Parathyroid adenoma (tissue), 2 donors: ENCODE measurements at regions not wholly inside any gene's neighbourhood (a gene's known extent, or its start where the extent isn't known, plus 50 kb on each side); places are given as distances from the start of the nearest gene placed in this dataset.

Source experiments
- H2AFZ ChIP-seq: fragments of 300-600 bp; sonication (generic); one replicate; pipeline ENCODE4 v1.7.0; 2017; ENCODE audit warnings: antibody characterized with exemption, mild to moderate bottlenecking
- H3K27ac ChIP-seq: fragments of 300-600 bp; sonication (generic); one replicate; pipeline ENCODE4 v1.7.0; 2017
- H3K27me3 ChIP-seq: fragments of 300-600 bp; sonication (generic); one replicate; pipeline ENCODE4 v1.7.0; 2017; ENCODE audit warnings: low read length; ENCODE audit not compliant: control insufficient read depth, insufficient read depth
- H3K36me3 ChIP-seq: fragments of 300-600 bp; sonication (generic); one replicate; pipeline ENCODE4 v1.7.0; 2017; ENCODE audit warnings: low read length; ENCODE audit not compliant: control insufficient read depth, insufficient read depth
- H3K4me1 ChIP-seq: fragments of 300-600 bp; sonication (generic); one replicate; pipeline ENCODE4 v1.7.0; 2017; ENCODE audit warnings: control low read depth
- H3K4me2 ChIP-seq: fragments of 300-600 bp; sonication (generic); one replicate; pipeline ENCODE4 v1.7.0; 2017; ENCODE audit warnings: low read length
- H3K4me3 ChIP-seq: fragments of 300-600 bp; sonication (generic); one replicate; pipeline ENCODE4 v1.7.0; 2017; ENCODE audit warnings: low read depth, low read length
- H3K79me2 ChIP-seq: fragments of 300-600 bp; sonication (generic); one replicate; pipeline ENCODE4 v1.7.0; 2017; ENCODE audit warnings: control low read depth
- H3K9ac ChIP-seq: fragments of 300-600 bp; sonication (generic); one replicate; pipeline ENCODE4 v1.7.0; 2017; ENCODE audit warnings: mild to moderate bottlenecking
- H3K9me3 ChIP-seq: fragments of 300-600 bp; sonication (generic); one replicate; pipeline ENCODE4 v1.7.0; 2017; ENCODE audit warnings: low read length; ENCODE audit not compliant: control insufficient read depth
- TF ChIP-seq, protein P1 (sequence below): fragments of 300-600 bp; sonication (generic); IDR thresholded peaks from one replicate; pipeline ENCODE4 v1.7.0; 2017; ENCODE audit warnings: antibody characterized with exemption, mild to moderate bottlenecking
- donor health status: primary hyperparathyroidism.

DNA sequence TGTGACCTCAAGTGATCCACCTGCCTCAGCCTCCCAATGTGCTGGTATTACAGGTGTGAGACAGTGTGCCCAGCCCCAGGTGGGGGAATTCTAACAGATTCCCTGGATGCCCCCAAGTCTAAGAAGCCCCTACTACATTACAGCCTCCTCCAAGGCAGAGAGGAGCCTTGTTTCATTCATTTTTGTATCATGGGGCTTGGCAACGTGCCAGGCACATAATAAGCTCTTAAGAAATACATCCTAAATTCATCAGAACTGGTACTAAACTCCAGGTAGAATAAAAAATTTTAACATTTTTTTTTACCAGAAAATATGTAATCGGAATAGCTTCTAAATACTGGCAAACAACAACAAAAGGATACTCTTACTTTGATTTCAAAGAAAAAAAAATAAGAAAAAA lies 127.1 kb downstream of the CHIC2 start:
- Histone ChIP-seq H3K27ac (no peak overlapping the region), H3K79me2 (no peaks in the 10 kb centered on the region), H3K36me3 (no peaks in the 10 kb centered on the region), H3K4me1 (no peaks in the 10 kb centered on the region), H3K9me3 (no peaks in the 10 kb centered on the region), H3K4me3 (no peak overlapping the region), H2AFZ (no peak overlapping the region), H3K4me2 (no peak overlapping the region), H3K9ac (no peak overlapping the region), H3K27me3 (no peaks in the 10 kb centered on the region)
- TF ChIP-seq, protein P1, sequence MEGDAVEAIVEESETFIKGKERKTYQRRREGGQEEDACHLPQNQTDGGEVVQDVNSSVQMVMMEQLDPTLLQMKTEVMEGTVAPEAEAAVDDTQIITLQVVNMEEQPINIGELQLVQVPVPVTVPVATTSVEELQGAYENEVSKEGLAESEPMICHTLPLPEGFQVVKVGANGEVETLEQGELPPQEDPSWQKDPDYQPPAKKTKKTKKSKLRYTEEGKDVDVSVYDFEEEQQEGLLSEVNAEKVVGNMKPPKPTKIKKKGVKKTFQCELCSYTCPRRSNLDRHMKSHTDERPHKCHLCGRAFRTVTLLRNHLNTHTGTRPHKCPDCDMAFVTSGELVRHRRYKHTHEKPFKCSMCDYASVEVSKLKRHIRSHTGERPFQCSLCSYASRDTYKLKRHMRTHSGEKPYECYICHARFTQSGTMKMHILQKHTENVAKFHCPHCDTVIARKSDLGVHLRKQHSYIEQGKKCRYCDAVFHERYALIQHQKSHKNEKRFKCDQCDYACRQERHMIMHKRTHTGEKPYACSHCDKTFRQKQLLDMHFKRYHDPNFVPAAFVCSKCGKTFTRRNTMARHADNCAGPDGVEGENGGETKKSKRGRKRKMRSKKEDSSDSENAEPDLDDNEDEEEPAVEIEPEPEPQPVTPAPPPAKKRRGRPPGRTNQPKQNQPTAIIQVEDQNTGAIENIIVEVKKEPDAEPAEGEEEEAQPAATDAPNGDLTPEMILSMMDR, result no peak

DNA sequence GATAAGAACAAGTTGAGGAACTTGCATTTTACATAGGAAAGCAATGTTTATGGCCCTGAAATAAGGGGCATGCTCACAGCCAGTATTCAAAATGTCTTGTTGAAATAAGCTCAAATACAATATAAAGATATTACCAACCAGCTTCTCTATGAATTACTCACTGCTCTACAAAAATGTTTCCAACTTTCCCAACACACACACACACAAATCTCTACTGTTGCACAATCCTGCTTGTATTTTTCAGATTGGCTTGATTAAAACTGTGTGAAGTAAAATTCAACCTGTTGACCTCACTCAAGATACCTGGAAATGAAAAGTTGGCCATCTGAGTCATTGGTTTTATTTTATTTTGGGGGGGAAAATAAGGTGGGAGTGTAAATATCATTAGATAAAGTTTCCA lies 128.6 kb downstream of the CHIC2 start:
- Histone ChIP-seq H3K9me3 (no peaks in the 10 kb centered on the region), H2AFZ (no peak overlapping the region), H3K4me1 (no peaks in the 10 kb centered on the region), H3K27ac (no peak overlapping the region), H3K79me2 (no peaks in the 10 kb centered on the region), H3K9ac (no peak overlapping the region), H3K4me3 (no peak overlapping the region), H3K4me2 (no peak overlapping the region), H3K27me3 (no peaks in the 10 kb centered on the region), H3K36me3 (no peaks in the 10 kb centered on the region)
- TF ChIP-seq, protein P1, result no peak

DNA sequence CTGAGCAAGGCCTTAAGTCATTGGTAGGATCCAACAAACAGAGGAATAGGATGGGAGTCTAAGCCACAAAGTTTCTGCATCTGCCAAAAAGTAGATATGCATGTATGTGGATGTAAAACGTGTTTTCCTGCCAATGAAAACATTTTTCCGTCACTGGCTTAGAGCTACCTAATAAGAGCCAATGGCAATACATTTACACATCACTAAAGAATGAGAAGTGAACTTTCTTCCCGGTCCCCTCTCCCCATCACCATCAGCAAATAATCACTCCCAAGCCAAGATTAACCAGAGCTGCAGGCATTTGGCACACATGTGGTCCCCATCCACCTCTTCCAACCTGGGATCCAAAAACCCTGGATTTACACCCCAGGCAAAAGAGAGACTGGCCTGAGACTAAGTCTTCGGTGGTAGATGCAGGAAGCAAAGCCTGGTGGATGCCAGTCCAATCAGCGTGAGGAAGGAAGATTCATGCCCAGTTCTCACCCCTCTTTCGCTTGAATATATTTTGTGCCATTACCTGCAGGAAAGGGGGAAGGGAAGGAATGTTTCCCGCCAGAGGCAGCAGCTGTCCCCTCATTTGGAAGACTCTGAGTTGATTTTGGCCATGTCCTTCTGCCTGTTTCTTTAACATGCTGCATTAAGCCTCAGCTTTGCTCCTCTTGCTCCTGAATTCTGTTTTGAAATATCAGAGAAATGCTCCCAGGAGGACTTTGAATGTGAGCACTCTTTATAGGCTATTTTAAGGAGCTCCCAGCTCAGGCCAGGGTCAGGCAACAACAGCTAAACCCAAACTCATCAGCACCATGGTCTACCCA lies 131.4 kb downstream of the CHIC2 start:
- no peaks in the 10 kb centered on the region for H3K79me2 ChIP-seq
- TF ChIP-seq, protein P1, result no peak
- H3K4me2 ChIP-seq, result no peak overlapping the region
- H3K36me3 ChIP-seq, result no peaks in the 10 kb centered on the region
- no peaks in the 10 kb centered on the region for H3K27me3 ChIP-seq
- no peak overlapping the region for H2AFZ ChIP-seq
- H3K27ac ChIP-seq, result no peak overlapping the region
- H3K4me3 ChIP-seq, result no peak overlapping the region
- no peaks in the 10 kb centered on the region for H3K9me3 ChIP-seq
- H3K9ac ChIP-seq, result no peak overlapping the region
- no peaks in the 10 kb centered on the region for H3K4me1 ChIP-seq

DNA sequence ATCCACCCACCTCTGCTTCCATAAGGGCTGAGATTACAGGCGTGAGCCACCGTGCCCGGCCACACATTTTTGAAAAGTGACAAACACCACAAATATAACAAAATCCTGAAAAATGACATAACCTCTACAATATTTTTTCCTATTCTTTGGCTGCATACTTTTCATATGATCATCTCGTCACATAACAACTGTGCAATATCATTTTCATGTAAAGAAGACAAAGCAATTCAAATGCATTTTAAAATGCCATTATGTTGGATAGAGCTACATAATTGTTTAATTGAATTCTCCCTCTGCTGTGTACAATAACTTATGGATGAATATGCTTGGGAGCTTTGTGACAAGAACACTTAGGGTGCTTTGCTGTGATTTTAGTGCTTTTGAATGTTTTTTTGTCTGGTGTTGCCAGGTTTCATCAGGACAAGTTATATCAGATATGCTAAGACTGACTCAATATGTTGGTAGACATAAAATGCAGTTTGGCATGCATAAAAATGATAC lies 132.9 kb downstream of the CHIC2 start:
- H3K4me3 ChIP-seq, result no peak overlapping the region
- no peaks in the 10 kb centered on the region for H3K27me3 ChIP-seq
- H3K9me3 ChIP-seq, result no peaks in the 10 kb centered on the region
- H3K4me2 ChIP-seq, result no peak overlapping the region
- no peaks in the 10 kb centered on the region for H3K79me2 ChIP-seq
- H3K4me1 ChIP-seq, result no peaks in the 10 kb centered on the region
- no peaks in the 10 kb centered on the region for H3K36me3 ChIP-seq
- no peak overlapping the region for H3K27ac ChIP-seq
- H3K9ac ChIP-seq, result no peak overlapping the region
- no peak overlapping the region for H2AFZ ChIP-seq
- TF ChIP-seq, protein P1, result no peak
